H1 (cell line): ENCODE measurements at regions not wholly inside any gene's neighbourhood (a gene's known extent, or its start where the extent isn't known, plus 50 kb on each side); places are given as distances from the start of the nearest gene placed in this dataset.

Experiments
- CTCF ChIA-PET: fragments of 300-600 bp; sonication (Branson Sonifier 250); formaldehyde crosslinking; loops from one replicate; lab custom pipeline; 2021; ENCODE audit not compliant: partially characterized antibody; lab: Charles Lee
- POLR2A ChIA-PET: fragments of 300-600 bp; sonication (Branson Sonifier 250); formaldehyde crosslinking; loops from one replicate; lab custom pipeline; 2021; ENCODE audit warnings: inconsistent platforms; ENCODE audit not compliant: partially characterized antibody; lab: Charles Lee
- DNase-seq, 2 experiments: peaks; one replicate each; pipeline versions ENCODE4 v3.0.0 to v3.0.0-alpha.2; 2010 to 2022; ENCODE audit warnings: low spot score in 2 of 2, low read depth in 1 of 2, mixed read lengths in 1 of 2
- FAIRE-seq: peaks from 2 replicates; lab custom pipeline; 2011; peaks lifted over from hg19 to GRCh38; lab: Jason Lieb, UNC
- H2AFZ ChIP-seq: 2 replicates; pipeline ENCODE4 v1.8.1; 2012; ENCODE audit warnings: low read length, inconsistent platforms
- H2AK5ac ChIP-seq: 2 replicates; pipeline ENCODE4 v1.6.1; 2013; ENCODE audit warnings: low read depth, low read length
- H2BK120ac ChIP-seq: replicated peaks from 2 replicates; pipeline ENCODE3; 2013; ENCODE audit warnings: low read depth, low read length, inconsistent platforms
- H2BK12ac ChIP-seq: 2 replicates; pipeline ENCODE4 v1.6.1; 2013; ENCODE audit warnings: low read depth, low read length
- H2BK15ac ChIP-seq: 2 replicates; pipeline ENCODE4 v1.6.1; 2013; ENCODE audit warnings: low read length
- H2BK20ac ChIP-seq: 2 replicates; pipeline ENCODE4 v1.6.1; 2013; ENCODE audit warnings: low read length
- H2BK5ac ChIP-seq: 2 replicates; pipeline ENCODE4 v1.6.1; 2013; ENCODE audit warnings: low read depth, low read length
- H3K14ac ChIP-seq: 2 replicates; pipeline ENCODE4 v1.6.1; 2013; ENCODE audit warnings: inconsistent platforms; ENCODE audit not compliant: insufficient read length
- H3K18ac ChIP-seq: 2 replicates; pipeline ENCODE4 v1.6.1; 2013; ENCODE audit warnings: low read length; ENCODE audit errors: extremely low read depth
- H3K23ac ChIP-seq: 2 replicates; pipeline ENCODE4 v1.6.1; 2013; ENCODE audit warnings: inconsistent platforms; ENCODE audit not compliant: insufficient read length
- H3K23me2 ChIP-seq: 2 replicates; pipeline ENCODE4 v1.6.1; 2013; ENCODE audit warnings: low read depth, low read length
- H3K27ac ChIP-seq: 2 replicates; pipeline ENCODE4 v1.6.1; 2011; ENCODE audit warnings: low read depth, low read length, inconsistent platforms
- H3K27me3 ChIP-seq, 4 experiments: replicated peaks in 1 of 4; 1 replicate in 1 of 4; 2 replicates in 3 of 4; pipeline versions ENCODE4 v1.6.1 to v1.8.1; 2011 to 2013; ENCODE audit warnings: low read length in 3 of 4, mild to moderate bottlenecking in 3 of 4, inconsistent platforms in 2 of 4, mixed read lengths in 2 of 4, moderate library complexity in 1 of 4; ENCODE audit not compliant: control insufficient read depth in 3 of 4, insufficient read depth in 3 of 4; ENCODE audit errors: extremely low read depth in 1 of 4
- H3K36me3 ChIP-seq, 4 experiments: 2 replicates each; pipeline versions ENCODE4 v1.6.1 to v1.8.1; 2011 to 2013; ENCODE audit warnings: mild to moderate bottlenecking in 4 of 4, low read length in 3 of 4, moderate library complexity in 2 of 4, control low read depth in 1 of 4, inconsistent platforms in 1 of 4; ENCODE audit not compliant: insufficient read depth in 4 of 4, control insufficient read depth in 2 of 4
- H3K4ac ChIP-seq: replicated peaks from 2 replicates; pipeline ENCODE3; 2013; ENCODE audit warnings: low read length, low read depth, mixed read lengths, inconsistent platforms; ENCODE audit not compliant: insufficient read length
- H3K4me1 ChIP-seq, 4 experiments: replicated peaks in 1 of 4; 1 replicate in 1 of 4; 2 replicates in 3 of 4; pipeline versions ENCODE4 v1.6.1 to v1.8.1; 2011 to 2013; ENCODE audit warnings: low read length in 3 of 4, inconsistent platforms in 2 of 4, mixed read lengths in 1 of 4; ENCODE audit not compliant: insufficient read depth in 4 of 4, control insufficient read depth in 3 of 4
- H3K4me2 ChIP-seq, 2 experiments: 2 replicates each; pipeline versions ENCODE4 v1.6.1 to v1.8.1; 2011 to 2013; ENCODE audit warnings: low read depth in 2 of 2, low read length in 2 of 2, control low read depth in 1 of 2, inconsistent platforms in 1 of 2, mild to moderate bottlenecking in 1 of 2; ENCODE audit not compliant: insufficient read depth in 1 of 2
- H3K4me3 ChIP-seq, 4 experiments: fragments of 200-600, 300-600 bp in 1 of 4; sonication (generic), shearing (Covaris generic), sonication (Bioruptor Twin) in 1 of 4; 2 replicates each; pipeline versions ENCODE4 v1.5.1 to v1.8.1; 2011 to 2016; ENCODE audit warnings: low read length in 4 of 4, low read depth in 3 of 4, control low read depth in 2 of 4, inconsistent platforms in 2 of 4, mild to moderate bottlenecking in 2 of 4, mixed read lengths in 1 of 4, moderate library complexity in 1 of 4; ENCODE audit not compliant: insufficient read depth in 2 of 4; ENCODE audit errors: extremely low read depth in 1 of 4
- H3K56ac ChIP-seq: replicated peaks from 2 replicates; pipeline ENCODE3; 2013; ENCODE audit warnings: low read depth, mild to moderate bottlenecking, mixed read lengths, low read length, inconsistent platforms; ENCODE audit not compliant: insufficient read length
- H3K79me1 ChIP-seq: 2 replicates; pipeline ENCODE4 v1.6.1; 2013; ENCODE audit warnings: low read depth, low read length, control low read depth
- H3K79me2 ChIP-seq, 2 experiments: 2 replicates each; pipeline versions ENCODE4 v1.6.1 to v1.8.1; 2012 to 2013; ENCODE audit warnings: low read length in 2 of 2, mild to moderate bottlenecking in 2 of 2, inconsistent platforms in 1 of 2; ENCODE audit not compliant: insufficient read depth in 2 of 2, control insufficient read depth in 1 of 2
- H3K9ac ChIP-seq, 4 experiments: replicated peaks in 1 of 4; 1 replicate in 1 of 4; 2 replicates in 3 of 4; pipeline versions ENCODE4 v1.6.1 to v1.8.1; 2011 to 2013; ENCODE audit warnings: low read depth in 3 of 4, low read length in 3 of 4, control low read depth in 2 of 4, mild to moderate bottlenecking in 2 of 4, moderate library complexity in 2 of 4, inconsistent platforms in 1 of 4; ENCODE audit errors: extremely low read depth in 1 of 4
- H3K9me3 ChIP-seq, 2 experiments: 2 replicates each; pipeline versions ENCODE4 v1.6.1 to v1.8.1; 2012 to 2013; ENCODE audit warnings: mild to moderate bottlenecking in 2 of 2, moderate library complexity in 2 of 2, control low read depth in 1 of 2, inconsistent platforms in 1 of 2, low read depth in 1 of 2, low read length in 1 of 2, mixed read lengths in 1 of 2; ENCODE audit not compliant: insufficient read depth in 2 of 2
- H4K20me1 ChIP-seq, 2 experiments: replicated peaks in 1 of 2; 2 replicates each; pipeline versions ENCODE3 to v1.8.1; 2011 to 2013; ENCODE audit warnings: inconsistent platforms in 2 of 2, low read length in 2 of 2, mild to moderate bottlenecking in 1 of 2; ENCODE audit not compliant: insufficient read depth in 2 of 2, control insufficient read depth in 1 of 2
- H4K5ac ChIP-seq: 2 replicates; pipeline ENCODE4 v1.6.1; 2013; ENCODE audit warnings: low read length, low read depth, mixed read lengths, inconsistent platforms; ENCODE audit not compliant: insufficient read length
- H4K8ac ChIP-seq: 2 replicates; pipeline ENCODE4 v1.8.0; 2013; ENCODE audit warnings: mild to moderate bottlenecking, moderate library complexity, low read length, inconsistent platforms; ENCODE audit not compliant: insufficient read depth; ENCODE audit errors: extremely low read depth
- H4K91ac ChIP-seq: replicated peaks from 2 replicates; pipeline ENCODE3; 2013; ENCODE audit warnings: low read length, mixed read lengths, inconsistent platforms; ENCODE audit not compliant: insufficient read length
- CBX5 ChIP-seq: fragments of 300-800, 300-1000 bp; sonication (generic); IDR thresholded peaks from 2 replicates; pipeline ENCODE4 v1.7.1; 2016; ENCODE audit warnings: antibody characterized with exemption, low read length, low read depth
- MAFK ChIP-seq: IDR thresholded peaks from 2 replicates; pipeline ENCODE4 v1.6.1; 2012; ENCODE audit warnings: low read depth, mild to moderate bottlenecking, improper control_type of control experiment, low read length
- POLR2AphosphoS5 ChIP-seq: IDR thresholded peaks from 2 replicates; pipeline ENCODE4 v1.6.1; 2011; ENCODE audit warnings: low read depth, low read length
- WGBS, 2 experiments: shearing (Covaris generic) in 1 of 2; methylation state at CpG; one replicate each; pipeline versions ENCODE4 v1.1.6 to v1.1.7; 2013 to 2015; ENCODE audit warnings: low lambda C conversion rate in 2 of 2, mixed read lengths in 2 of 2, inconsistent platforms in 1 of 2, low coverage in 1 of 2, missing lambda C conversion rate in 1 of 2; ENCODE audit not compliant: insufficient replicate concordance in 2 of 2, insufficient coverage in 1 of 2, insufficient read length in 1 of 2; ENCODE audit errors: extremely low coverage in 1 of 2, missing lambda C conversion rate in 1 of 2; 5-methylcytosine and 5-hydroxymethylcytosine counted together

GRCh38 chr7:16094651-16095050 is 326.7 kb downstream of the CRPPA start:
- no peak for TF ChIP-seq MAFK
- no peak for TF ChIP-seq CBX5
- TF ChIP-seq POLR2AphosphoS5, result no peak
- H2AK5ac ChIP-seq, result no peak overlapping the region
- H3K36me3 ChIP-seq, result no peaks in the 10 kb centered on the region
- no peaks in the 10 kb centered on the region for H3K27me3 ChIP-seq
- ChIA-PET CTCF (interaction anchor here (1.2 kb wide), 1 partner anchor 16 kb away, joined by 3 read pairs; no protein-coding TSS in a partner anchor), POLR2A (no interaction called here)
- H3K23me2 ChIP-seq, result no peaks in the 10 kb centered on the region
- FAIRE-seq (no peak), DNase-seq (no peak)
- no peak overlapping the region for H2BK120ac ChIP-seq
- 98% methylated on average over 2 of the region's 2 CpGs; no CpG with 5 or more reads in 1 of the 2 experiments for WGBS, 2 experiments
- no peak overlapping the region for H4K91ac ChIP-seq
- no peak overlapping the region for H4K5ac ChIP-seq
- no peak overlapping the region for H3K4ac ChIP-seq
- H3K79me1 ChIP-seq, result no peaks in the 10 kb centered on the region
- H3K23ac ChIP-seq, result no peak overlapping the region
- H2BK20ac ChIP-seq, result no peak overlapping the region
- no peak overlapping the region for H2BK5ac ChIP-seq
- no peak overlapping the region for H3K27ac ChIP-seq
- no peak overlapping the region for H2BK15ac ChIP-seq
- H4K20me1 ChIP-seq, result no peaks in the 10 kb centered on the region
- no peaks in the 10 kb centered on the region for H3K9me3 ChIP-seq
- no peak overlapping the region for H3K56ac ChIP-seq
- H3K4me3 ChIP-seq, result no peak overlapping the region
- no peak overlapping the region for H3K4me2 ChIP-seq
- peaks cover 0 to 4% (median 0%) of the 10 kb centered on the region in 4 experiments; a peak in 2 of 7 replicates for H3K4me1 ChIP-seq
- no peak overlapping the region for H2BK12ac ChIP-seq
- no peak overlapping the region for H3K9ac ChIP-seq
- H3K14ac ChIP-seq, result no peak overlapping the region
- no peak overlapping the region for H4K8ac ChIP-seq
- H2AFZ ChIP-seq, result no peak overlapping the region
- H3K18ac ChIP-seq, result no peak overlapping the region
- H3K79me2 ChIP-seq, result no peaks in the 10 kb centered on the region
